HT-29 (cell line): ENCODE measurements at regions not wholly inside any gene's neighbourhood (a gene's known extent, or its start where the extent isn't known, plus 50 kb on each side); places are given as distances from the start of the nearest gene placed in this dataset.
A peak's percentile ranks its signal among the peaks of the same experiment; 100 is the strongest.
"Not testable (repeated sequence)": the region's sequence is repeated elsewhere in the genome, so short reads cannot be mapped to it uniquely, and the experiment has no call there.

Source experiments
- DNase-seq: peaks from one replicate; pipeline ENCODE4 v3.0.0-alpha.2; 2015; ENCODE audit warnings: low spot score

DNA sequence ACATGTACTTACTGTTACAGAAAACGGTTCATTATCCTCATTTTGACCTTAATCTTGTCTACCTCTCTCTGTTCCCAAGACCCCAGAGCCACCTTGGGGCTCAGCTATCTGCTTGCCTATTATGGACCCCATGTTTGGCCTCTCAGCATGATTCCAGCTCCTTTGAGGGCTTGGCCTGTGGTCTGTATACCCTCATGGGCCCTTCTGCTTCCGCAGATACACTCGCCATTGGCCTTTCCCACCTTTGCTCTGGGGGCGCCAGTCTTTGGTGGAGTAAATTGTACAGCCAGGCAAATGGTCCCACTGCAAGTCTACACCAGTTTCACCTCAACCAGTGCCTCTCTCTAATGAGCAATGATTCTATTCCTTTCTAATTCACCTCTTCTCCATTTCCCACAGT lies 109.2 kb upstream of the ZNF746 start:
- no peak for DNase-seq

DNA sequence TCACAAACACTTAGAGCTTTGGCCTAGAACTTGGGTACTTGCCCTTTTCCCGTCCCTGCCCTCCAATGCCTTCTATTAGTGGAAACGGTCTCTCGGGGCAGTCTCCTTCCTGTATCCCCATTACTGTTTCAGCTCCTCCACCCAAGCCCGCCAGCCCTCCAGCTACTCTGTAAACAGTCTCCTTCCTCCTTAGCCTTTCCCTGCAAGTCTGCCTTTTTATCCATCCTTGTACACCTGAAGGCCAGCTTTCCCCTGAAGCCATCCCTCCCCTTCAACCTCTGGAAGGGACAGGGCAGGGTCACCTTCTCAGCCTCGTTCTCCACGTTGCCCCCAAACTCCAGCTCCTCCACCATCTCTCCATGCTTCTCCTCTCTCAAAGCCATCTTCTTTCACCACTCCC lies 108.1 kb upstream of the ZNF746 start:
- DNase-seq: no peak

DNA sequence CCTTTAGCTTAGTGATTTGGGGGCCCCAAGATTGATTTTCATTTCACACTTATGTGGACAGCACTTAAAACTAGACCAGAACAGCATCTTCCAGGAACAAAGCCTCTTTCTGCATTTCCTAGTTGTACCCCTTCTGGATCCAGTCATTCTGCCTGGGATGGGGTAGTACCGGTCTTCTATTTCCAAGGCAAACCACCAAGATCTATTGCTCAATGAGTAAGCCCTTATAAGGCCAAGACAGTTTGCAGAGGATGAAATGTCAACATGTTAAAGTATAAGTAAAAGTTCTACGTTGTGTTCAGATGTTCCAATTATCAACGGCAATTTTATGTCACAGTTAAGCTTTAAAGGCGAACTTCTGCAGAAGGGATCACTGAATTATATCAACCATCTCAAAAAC lies 106.9 kb upstream of the ZNF746 start:
- no peak for DNase-seq

DNA sequence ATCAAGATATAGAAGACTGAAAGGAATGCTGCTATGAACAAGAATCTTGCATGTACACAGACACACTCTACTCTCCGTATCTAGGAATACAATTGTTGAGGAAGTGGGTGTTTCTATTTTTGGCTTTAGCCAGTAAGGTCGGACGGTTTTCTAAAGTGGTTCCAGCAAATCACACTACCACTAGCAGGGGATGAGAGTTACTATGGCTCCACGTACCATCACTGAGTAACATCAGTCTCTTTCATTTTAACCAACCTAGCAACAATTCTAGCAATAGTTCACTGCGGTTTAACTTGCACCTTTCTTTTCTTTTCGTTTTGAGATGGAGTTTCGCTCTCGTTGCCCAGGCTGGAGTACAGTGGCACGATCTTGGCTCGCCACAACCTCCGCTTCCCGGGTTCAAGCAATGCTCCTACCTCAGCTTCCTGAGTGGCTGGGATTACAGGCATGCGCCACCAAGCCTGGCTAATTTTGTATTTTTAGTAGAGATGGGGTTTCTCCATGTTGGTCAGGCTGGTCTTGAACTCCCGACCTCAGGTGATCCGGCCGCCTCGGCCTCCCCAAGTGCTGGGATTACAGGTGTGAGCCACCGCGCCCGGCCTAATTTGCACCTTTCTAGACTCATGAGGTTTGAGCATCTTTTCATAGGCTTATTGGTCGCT lies 103.2 kb upstream of the ZNF746 start:
- not testable (repeated sequence) for DNase-seq

DNA sequence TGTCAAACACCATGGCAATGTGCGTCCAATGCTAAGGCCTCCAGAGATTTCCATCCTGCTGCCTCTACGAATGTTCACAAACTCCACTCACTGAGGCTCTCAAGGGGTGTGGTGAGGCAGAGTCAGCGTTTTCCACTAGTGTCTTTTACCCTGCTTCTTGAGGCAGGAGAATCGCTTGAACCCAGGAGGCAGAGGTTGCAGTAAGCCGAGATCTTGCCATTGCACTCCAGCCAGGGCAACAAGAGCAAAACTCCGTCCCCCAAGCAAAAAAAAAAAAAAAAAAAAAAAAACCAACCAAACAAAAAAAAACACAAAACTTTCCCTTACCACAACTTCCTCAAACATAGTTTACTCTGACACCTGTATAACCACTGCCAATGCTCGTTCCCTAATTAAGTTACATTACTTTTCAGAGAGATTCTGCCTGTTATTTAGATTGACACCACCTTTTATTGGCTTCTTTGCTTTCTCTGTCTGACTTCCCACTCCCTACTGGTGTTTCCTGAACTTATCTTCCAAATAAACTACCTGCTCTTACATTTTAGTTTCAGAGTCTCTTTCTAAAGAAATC lies 102.1 kb upstream of the ZNF746 start:
- no peak for DNase-seq

DNA sequence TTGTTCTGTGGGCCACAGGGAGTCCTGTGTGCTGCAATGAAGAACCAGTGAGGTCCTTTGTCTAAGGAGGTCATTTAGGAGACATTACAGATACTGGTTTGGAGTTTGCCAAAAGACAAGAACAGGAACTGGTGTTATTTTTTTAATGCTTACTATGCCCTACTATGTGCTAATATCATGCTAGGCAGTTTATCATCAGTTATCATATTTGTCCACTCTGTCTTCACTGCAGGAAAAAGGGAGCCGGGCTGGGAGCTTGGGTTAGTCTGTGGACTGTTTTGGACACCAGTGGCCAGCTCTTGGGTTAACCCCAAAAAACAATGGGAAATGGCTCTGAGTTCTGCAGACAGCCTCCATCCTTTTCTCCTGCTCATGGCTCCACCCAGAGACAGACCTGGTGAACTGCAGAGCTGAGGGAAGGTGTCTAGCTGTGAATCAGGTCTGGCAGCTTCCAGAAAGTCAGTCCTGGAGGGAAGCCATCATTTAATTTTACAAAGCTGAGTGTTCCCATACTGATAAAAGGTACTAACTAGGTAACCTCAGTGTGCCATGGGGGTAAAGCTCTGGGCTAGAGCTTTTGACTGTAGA lies 101.2 kb upstream of the ZNF746 start:
- peak; percentile 66 for DNase-seq

DNA sequence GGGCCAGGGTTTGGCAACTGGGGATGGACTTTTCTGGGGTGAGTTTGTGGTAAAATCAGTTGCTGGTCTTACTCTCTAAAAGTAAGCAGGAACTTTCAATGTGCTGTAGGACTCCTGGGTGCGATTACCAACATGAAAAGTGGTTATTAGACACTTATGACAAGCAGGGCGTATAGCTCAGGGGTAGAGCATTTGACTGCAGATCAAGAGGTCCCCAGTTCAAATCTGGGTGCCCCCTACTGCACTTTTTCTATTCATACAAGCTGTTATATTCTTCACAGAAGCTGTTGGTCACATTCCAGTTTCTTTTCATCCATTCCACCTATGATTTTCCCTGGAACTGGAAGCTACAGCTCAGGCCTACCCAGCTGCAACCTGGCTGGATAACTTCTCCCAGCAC lies 100.2 kb upstream of the ZNF746 start:
- DNase-seq: not testable (repeated sequence)

DNA sequence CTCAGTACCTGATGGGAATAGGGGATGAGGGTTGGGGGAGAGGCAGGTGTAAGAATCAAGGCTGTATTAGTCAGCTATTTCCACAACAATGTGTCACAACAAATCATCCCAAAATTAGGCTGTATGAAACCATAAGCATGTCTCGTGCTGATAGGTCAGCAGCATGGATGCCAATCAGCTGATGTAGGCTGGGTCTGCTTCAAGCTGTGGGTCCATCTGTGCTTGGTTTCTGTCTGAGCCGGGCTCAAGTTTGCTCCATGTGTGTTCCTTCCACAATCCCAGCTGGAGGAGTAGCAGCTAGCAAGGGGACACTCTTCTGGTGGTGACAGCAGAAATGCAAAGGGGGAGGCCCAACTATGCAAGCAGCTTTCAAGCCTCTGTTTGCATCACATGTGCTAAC lies 97.9 kb upstream of the ZNF746 start:
- no peak for DNase-seq

DNA sequence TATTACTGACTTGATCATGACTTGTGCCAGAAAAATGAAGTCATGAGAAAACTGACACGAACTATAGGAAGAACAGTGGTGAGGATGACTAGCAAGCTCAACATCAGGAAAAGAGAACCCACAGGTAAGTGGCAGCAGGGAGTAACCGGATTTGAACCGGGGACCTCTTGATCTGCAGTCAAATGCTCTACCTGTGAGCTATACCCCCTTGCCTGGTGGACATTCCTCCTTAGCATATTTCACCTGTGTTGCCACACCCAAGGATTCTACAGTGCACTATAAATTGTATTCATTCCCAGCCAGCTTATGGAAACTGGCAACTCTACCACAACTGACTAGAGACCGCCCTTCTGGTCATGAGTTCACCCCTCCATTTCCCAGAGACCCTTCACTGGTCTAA lies 97.5 kb upstream of the ZNF746 start:
- DNase-seq: no peak

DNA sequence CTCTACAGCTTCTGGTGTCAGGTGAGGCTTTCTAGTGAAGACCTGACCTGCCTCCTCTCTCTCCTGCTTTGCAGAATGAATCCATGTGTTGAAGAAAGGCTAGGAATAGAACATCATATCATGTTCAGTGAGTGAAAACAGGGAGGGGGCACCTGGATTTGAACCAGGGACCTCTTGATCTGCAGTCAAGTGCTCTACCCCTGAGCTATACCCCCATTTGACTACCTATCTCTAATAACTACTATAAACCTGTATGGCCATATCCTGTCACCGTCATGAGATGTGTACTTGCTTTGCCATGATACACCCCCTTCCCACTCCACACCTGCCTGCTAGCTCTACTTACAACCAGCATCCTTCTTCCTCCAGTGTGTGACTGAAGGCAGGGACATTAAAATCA lies 91.3 kb upstream of the ZNF746 start:
- no peak for DNase-seq

DNA sequence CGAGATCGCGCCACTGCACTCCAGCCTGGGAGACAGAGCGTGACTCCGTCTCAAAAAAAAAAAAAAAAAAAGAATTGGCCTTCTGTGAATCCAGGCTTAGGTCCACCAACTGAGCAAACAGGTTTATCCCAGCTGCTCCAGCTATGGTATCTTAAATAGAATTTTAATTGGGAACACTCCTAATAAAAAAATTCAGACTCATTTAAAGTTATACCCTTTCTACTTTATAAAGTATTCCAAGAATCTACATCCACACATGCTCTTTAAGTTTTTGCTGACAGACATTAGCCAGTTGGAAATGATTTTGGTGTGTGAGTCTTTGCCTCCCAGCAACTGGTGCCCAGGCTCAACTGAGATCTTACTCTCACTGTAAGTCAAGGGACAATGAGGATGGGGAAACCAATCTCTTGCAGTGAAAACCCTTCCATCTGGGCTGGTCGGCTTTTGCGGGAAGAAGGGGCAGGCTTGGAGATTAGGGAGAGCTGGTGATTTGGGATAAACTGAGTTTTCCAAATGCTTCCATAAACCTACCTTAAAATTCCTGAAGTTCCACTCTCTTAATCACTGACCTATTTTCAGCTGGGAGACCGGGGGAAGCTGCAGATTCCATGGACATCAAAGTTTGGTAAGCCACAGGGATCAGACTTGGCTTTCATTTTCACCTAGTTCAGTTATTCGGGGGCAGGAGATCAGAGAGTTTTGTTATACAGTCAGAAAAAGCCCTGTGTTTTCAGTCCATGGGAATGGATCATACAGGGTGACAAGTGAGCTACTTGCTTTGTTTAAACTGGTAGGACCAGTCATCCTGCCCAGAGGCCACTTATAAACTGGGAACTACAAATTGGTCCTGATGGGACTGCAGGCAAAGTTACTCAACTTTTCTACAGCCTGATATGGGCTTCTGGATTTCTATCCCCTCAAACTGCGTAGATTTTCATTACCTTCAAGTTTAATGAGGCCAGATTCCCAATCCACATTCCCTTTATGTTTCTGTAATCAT lies 89.3 kb upstream of the ZNF746 start:
- no peak for DNase-seq

DNA sequence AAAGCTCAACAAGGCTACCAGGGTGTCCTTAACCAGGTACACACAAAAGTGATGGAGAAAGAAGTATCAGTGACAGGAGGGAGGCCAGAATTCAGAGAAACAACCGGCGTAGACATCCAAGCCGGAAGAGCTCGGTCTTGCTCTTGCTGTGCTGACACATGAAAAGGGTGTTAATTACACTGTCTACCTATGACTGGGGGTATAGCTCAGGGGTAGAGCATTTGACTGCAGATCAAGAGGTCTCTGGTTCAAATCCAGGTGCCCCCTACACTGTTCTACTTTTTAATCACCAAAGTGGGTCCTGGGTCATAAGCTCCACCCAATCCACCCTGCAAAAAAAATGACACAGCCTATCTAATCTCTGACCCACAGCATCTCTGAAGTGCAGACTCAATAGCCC lies 86.9 kb upstream of the ZNF746 start:
- no peak for DNase-seq

DNA sequence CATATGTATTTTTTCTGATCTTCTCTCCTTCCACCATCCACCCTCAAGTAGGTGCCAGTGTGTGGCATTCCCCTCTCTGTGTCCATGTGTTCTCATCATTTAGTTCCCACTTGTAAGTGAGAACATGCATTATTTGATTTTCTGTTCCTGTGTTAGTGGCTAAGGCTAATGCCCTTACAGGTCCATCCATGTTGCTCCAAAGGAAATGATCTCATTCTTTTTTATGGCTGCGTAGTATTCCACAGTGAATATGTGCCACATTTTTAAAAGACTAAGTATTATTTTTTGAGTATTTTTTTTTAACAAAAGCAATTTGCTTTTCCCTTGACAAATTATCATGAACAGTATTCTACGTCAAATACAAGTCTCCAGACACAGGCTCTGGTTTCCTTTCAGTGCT lies 86.4 kb upstream of the ZNF746 start:
- no peak for DNase-seq

DNA sequence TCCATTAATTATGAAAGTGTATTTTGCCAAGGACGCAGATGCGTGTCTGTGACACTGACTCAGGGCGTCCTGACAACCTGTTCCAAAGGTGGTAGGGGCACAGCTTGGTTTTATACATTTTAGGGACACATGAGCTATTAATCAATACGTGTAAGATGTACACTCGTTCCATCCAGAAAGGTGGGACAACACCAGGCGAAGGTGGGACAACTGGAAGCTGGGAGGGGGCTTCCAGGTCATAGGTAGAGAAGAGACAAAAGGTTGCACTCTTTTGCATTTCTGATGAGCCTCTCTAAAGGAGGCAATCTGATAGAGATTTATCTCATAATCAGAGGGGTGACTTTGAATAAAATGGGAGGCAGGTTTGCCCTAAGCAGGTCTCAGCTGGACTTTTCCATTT lies 82.7 kb upstream of the ZNF746 start:
- no peak for DNase-seq

DNA sequence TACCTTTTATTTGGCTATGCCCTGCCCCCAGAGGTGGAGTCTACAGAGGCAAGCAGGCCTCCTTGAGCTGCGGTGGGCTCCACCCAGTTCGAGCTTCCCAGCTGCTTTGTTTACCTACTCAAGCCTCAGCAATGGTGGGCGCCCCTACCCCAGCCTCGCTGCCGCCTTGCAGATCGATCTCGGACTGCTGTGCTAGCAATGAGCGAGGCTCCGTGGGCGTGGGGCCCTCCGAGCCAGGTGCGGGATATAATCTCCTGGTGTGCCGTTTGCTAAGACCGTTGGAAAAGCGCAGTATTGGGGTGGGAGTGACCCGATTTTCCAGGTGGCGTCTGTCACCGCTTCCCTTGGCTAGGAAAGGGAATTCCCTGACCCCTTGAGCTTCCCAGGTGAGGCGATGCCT lies 81.8 kb upstream of the ZNF746 start:
- not testable (repeated sequence) for DNase-seq

DNA sequence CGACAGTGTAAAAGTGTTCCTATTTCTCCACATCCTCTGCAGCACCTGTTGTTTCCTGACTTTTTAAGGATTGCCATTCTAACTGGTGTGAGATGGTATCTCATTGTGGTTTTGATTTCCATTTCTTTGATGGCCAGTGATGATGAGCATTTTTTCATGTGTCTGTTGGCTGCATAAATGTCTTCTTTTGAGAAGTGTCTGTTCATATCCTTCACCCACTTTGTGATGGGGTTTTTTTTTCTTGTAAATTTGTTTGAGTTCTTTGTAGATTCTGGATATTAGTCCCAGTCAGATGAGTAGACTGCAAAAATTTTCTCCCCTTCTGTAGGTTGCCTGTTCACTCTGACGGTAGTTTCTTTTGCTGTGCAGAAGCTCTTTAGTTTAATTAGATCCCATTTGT lies 76.8 kb upstream of the ZNF746 start:
- DNase-seq: not testable (repeated sequence)

DNA sequence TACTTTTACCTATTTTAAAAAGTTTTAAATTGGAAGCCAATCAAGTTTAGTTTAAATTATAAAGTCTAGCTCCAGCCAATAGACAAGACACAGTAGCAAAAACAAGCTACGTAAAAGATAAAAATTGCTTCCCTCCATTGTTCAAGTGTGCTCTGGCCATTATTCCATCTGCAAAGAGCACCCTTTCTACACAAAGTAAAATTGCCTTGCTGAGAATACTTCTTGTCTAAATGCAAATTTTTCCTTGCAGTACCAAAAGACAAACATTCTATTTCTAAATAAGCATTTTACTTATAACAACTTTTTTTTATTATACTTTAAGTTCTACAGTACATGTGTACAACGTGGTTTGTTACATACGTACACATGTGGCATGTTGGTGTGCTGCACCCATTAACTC lies 75.9 kb upstream of the ZNF746 start:
- DNase-seq: no peak

DNA sequence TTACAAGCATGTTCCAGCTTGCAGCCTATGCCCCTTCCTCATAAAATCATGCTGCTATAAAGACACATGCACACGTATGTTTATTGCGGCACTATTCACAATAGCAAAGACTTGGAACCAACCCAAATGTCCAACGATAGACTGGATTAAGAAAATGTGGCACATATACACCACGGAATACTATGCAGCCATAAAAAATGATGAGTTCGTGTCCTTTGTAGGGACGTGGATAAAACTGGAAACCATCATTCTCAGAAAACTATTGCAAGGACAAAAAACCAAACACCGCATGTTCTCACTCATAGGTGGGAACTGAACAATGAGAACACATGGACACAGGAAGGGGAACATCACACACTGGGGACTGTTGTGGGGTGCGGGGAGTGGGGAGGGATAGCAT lies 75.3 kb upstream of the ZNF746 start:
- not testable (repeated sequence) for DNase-seq

DNA sequence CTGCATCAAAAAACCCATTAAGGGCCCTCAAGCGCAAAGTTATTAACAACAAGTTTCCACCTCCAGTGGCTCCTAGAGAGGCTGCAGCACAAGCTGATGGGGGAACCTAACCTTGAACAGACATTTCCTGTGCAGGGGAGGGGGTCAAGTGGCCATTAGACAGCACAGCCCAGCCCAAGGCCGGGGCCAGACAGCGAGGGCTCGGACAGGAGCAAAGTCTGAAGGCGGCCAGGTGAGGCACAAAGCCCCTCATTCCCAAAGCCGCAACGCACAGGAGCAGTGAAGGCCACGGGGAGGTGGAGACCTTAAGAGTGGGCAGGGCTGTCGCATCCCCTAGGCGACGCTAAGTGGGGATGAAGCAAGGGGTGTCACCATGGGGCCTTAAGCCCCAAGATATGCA lies 73.2 kb upstream of the ZNF746 start:
- no peak for DNase-seq

DNA sequence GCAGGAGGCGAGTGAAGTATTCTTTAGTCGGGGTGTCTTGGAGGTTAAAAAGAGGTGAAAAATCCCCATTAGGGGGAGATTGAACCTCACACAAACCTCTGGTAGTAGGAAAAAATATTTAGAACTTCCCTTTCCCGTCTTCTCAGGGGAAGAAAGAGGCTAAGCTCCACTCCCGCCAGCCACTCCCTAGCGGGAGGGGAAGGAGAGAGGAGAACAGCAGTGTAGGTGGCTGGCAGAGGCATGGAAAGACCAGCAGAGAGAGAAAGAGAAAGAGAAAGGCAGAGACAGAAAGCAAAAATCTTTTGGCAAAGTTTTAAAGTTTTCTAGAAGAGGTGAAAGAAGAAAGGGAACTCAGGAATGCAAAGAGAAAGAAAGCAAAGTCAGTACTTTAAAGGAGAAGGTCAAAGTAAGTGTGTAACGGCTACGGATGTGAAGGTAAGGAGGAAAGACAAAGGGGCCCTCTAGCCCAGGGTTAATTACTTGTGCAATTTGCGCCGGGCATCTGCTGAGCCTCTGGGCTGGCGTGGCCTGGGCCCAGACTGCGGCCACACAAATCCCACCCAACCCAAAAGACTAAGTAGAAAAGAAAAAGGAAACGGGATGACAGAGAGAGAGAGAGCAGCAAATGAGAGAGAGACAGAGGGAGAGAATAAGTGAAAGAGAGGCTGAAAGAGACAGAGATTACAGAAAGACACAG lies 72.3 kb upstream of the ZNF746 start:
- no peak for DNase-seq

DNA sequence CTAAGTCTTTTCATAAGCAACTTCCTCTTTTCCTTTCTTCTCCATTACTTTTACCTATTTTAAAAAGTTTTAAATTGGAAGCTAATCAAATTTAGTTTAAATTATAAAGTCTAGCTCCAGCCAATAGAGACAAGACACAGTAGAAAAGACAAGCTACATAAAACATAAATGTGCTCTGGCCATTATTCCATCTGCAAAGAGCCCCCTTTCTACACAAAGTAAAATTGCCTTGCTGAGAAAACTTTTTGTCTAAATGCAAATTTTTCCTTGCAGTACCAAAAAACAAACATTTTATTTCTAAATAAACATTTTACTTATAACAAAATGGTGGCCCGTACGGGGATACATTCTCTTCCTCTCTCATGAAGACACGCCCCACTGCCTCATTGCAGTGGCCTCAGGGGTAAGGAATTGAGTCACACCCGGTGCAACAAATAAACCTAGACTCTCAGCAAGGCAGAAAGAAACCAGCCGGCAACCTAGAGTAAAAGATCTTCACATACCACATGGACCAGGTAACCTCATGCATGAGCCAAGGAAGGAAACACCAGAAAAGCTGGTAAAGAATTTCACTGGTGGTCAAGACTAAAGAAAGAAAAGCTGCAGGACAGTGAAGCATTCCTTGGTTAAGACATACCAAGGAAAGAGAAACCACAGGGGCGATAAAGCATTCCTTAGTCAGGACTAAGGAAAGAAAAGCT lies 71.6 kb upstream of the ZNF746 start:
- no peak for DNase-seq
